Lower leg skin (tissue), 3 donors: ENCODE measurements at regions not wholly inside any gene's neighbourhood (a gene's known extent, or its start where the extent isn't known, plus 50 kb on each side); places are given as distances from the start of the nearest gene placed in this dataset.

ENCODE experiments used
- POLR2A ChIP-seq, 2 donors: fragments of 450-650 bp; IDR thresholded peaks; one replicate each; pipeline ENCODE4 v1.6.1; 2016 to 2017; ENCODE audit warnings: antibody characterized with exemption in 2 of 2, mild to moderate bottlenecking in 1 of 2, moderate library complexity in 1 of 2
- TF ChIP-seq, protein P1 (sequence below), 3 donors: fragments of 450-650 bp; IDR thresholded peaks; one replicate each; pipeline ENCODE4 v1.5.1; 2016; ENCODE audit warnings: antibody characterized with exemption in 3 of 3, mild to moderate bottlenecking in 3 of 3, moderate library complexity in 2 of 3

DNA sequence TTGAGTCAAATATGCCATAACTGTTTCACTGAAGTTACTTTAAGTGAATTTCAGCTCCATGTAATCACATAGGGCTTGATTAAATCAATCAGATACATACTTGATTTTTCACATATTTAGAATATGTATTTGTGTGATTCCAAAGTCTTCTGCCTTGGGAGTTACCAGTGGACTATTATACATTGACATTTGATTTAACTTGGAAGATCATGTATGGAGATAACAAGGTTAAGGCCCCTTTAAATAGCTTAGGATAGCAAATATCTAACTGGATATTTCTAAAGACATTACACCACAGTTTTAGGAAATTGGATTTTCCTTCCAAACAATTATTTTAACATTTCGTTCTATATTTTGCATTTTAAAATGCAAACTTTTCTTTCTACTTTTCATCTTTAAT lies 405.0 kb downstream of the RAP2B start:
- TF ChIP-seq, protein P1, sequence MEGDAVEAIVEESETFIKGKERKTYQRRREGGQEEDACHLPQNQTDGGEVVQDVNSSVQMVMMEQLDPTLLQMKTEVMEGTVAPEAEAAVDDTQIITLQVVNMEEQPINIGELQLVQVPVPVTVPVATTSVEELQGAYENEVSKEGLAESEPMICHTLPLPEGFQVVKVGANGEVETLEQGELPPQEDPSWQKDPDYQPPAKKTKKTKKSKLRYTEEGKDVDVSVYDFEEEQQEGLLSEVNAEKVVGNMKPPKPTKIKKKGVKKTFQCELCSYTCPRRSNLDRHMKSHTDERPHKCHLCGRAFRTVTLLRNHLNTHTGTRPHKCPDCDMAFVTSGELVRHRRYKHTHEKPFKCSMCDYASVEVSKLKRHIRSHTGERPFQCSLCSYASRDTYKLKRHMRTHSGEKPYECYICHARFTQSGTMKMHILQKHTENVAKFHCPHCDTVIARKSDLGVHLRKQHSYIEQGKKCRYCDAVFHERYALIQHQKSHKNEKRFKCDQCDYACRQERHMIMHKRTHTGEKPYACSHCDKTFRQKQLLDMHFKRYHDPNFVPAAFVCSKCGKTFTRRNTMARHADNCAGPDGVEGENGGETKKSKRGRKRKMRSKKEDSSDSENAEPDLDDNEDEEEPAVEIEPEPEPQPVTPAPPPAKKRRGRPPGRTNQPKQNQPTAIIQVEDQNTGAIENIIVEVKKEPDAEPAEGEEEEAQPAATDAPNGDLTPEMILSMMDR (IDR thresholded peaks at IDR 0.05), result no peak
- no peak for TF ChIP-seq POLR2A (IDR thresholded peaks at IDR 0.05)
